ENCODE measurements at regions not wholly inside any gene's neighbourhood (a gene's known extent, or its start where the extent isn't known, plus 50 kb on each side); places are given as distances from the start of the nearest gene placed in this dataset.

GRCh38 chr15:87498560-87498959 is 758.0 kb downstream of the NTRK3 start:
- no peak for TF ChIP-seq GATA3 (IDR thresholded peaks at IDR 0.05; ENCODE audit: low read depth, low read length)
- no peak for TF ChIP-seq GATA2 (IDR thresholded peaks at IDR 0.05; ENCODE audit: low read depth, low read length)

All from SH-SY5Y (cell line).